GM19240 (cell line): ENCODE measurements at regions not wholly inside any gene's neighbourhood (a gene's known extent, or its start where the extent isn't known, plus 50 kb on each side); places are given as distances from the start of the nearest gene placed in this dataset.

Source experiments
- DNase-seq: peaks from one replicate; pipeline ENCODE4 v3.0.0; 2011; ENCODE audit warnings: low spot score; ENCODE audit not compliant: insufficient read length

DNA sequence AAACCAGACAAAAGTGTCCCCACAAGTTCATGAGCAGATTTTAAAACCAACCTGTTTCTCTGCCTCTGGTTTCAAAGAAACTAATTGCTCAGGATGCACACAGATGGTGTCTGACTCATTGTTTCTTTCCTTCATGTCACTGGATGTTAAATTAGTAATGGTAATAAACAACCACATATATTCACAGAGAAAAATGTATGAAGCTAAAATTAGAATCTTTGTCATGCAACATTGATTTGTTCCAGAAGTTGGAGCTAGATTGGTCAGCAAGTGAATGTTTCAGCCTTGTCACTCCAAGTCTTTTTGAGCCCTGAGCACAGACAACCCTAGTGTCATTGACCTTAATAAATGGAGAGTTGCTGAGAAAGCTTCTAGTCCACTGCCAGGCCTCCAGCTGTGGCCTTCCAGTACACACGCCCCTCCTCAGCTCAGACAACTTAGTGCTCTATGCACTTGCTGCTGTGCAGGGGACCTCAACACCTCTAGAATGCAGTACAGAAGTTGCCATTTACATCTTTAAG is 175.9 kb downstream of the CCDC71L start:
- no peak for DNase-seq

DNA sequence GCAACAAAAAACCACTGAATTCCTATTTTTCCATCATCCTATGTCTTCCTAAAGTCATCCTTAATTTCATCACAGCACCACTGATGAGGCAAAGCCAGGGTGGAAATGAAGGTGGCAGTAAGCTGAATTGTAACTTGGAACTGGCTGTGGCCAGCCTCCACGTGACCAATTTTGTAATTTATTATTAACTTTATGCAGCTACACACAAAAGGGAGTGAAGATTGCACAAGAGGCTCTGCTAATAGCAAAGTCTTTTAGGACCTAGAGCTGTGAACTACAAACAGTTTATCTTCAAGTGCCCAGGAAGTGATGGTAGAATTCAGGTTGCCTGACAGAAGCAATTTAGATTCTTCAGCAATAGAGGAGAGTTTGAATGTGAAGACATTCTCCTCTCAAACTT is 176.4 kb downstream of the CCDC71L start:
- no peak for DNase-seq

DNA sequence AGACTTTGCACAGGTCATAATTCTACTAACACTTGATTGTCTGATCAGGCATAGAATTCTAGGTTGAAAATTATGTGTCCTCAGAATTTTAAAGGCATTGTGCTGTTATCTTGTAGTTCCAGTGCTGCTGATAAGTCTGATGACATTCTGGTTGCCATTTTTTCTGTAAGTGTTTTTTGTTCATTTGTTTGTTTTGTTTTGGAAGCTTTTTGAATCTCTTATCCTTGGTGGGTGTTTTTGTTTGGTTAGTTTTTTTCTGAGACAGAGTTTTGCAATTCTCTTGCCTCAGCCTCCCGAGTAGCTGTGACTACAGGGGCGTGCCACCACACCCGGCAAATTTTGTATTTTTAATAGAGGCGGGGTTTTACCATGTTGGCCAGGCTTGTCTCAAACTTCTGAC is 178.9 kb downstream of the CCDC71L start:
- DNase-seq = no peak

DNA sequence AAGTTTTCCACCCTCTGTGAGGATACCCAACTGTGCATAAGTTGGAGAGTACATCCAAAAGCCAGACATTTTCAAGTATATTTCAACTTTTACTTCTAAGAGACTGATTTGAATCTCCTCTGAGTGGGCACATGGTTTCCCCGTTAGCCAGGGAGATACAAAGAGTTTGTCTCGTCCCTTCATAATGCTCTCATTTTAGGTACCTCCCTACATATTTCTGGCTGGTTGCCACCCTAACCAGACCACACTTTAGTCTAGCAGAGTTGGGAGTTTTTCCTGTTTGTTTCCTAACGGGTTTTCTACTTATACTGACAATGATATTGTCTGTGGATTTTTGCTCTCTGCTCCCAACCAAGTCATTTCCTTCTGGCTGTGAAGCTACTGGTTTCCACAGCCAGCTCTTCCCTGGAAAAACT is 180.3 kb downstream of the CCDC71L start:
- DNase-seq = no peak

DNA sequence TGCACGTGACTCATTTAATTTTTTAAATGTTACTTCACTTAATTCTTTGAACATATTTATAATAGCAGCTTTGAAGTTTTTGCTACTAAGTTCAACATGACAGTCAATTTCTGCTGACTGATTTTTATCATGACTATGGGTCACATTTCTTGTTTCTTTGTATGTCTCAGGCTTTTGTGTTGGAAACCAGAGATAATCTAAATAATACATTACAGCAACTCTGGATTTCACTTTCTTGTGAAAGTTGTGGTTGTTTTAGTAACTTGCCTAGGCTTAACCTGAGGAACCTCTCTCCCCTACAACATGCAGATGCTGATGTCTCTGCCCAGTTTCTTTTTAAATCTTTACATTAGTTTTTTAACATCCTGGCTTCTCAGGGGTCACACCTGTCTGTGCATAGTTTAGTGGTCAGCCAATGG is 180.8 kb downstream of the CCDC71L start:
- no peak for DNase-seq

DNA sequence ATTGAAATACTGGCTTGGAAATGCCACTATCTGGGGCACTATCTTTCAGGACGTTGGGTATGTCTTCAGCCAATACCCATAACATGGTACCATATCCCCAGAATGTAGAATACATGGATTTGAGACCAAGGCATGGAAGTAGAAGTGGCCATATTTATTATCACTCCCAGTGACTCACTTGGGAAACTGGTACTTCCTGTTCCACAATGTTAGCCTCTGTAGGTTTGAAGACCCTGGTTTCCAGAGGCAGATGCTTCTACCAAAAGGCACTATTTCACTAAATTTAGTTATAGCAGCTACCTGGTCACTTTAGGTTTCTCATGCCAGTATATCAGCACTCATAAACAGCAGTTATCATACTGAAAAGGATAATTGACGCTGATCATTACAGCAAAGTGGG is 184.2 kb downstream of the CCDC71L start:
- no peak for DNase-seq

DNA sequence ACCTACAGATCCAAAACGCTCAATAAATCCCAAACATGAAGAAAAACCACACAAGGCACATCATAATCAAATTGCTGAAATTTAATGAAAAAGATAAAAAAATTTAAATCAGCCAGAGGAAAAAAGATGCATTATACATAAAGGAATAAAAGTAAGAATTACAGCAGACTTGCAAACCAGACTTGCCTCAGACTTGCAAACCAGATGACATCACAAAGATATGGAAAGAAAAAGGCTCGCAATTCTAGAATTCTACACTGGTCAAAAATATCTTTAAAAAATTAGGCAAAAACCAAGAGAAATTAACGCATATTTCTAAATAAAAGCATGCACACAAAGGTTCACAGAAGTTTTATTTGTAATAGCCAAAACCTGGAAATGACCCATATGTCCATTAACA is 188.0 kb upstream of the NAMPT start:
- DNase-seq = no peak

DNA sequence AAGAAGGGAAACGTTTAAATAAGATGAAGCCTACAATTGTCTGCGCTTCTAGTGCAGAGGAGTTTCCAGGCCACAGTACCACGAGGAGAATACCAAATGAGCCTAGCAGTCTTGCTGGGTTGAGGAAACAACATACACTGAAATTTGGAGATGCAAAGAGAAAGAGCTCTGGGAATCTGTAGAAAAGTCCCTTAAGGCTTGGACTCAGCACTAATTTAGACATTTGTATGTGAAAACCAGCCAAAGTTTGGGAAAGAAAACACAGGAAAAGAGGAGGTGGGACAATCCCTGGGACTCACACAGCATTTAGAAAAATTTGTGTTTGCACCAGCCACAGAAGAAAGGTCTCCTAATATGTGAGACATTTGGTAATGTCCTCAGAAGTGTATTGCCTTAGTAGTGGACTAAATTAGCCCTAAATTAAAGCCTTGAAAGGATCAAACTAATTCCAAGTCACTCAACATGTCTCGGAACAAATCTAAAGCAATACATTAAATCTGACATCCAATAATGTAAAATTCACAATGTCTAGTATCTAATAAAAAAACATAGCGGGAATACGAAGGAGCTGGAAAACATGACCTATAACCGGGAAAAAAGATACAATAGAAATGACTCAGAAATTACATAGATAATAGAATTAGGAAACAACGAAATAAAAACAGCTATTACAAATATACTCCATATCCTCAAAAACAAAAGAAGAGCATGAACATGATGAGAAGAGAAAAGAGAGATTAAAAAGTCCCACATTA is 187.1 kb upstream of the NAMPT start:
- DNase-seq = no peak

DNA sequence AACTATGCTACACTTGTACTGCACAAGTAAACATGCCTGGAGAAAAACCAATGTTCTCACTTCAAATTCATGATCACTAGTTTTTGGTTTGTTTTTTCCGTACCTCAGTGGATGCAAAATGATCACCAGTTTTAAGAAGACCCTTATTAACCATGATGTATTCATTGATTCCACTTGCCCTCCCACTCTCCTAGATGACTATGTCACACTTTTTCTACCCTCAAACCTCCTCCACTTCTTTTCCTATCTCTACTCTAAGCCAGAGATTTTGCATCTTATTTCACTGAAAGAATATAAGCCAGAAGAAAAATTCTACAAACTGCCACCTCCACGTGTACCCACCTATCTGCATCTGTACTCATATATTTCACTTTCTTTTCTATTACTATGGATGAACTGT is 186.2 kb upstream of the NAMPT start:
- no peak for DNase-seq

DNA sequence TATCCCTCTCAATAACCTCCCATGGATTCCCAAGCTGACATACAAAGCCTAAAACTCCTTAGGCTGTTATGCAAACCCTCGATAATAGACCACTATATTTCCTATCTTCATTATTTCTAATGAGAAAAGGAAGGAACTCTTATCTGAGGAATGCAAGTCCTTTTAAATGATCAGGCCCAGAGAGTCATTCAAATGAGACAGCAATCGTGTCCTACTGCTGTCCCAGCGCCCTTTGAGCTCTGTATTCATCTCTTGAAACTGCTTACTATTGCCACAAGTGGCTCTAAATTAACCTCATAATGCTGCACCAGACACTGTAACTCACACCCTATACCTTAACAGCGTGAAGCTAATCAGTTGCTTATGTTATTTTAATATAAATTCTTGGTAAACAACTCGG is 182.1 kb upstream of the NAMPT start:
- no peak for DNase-seq

DNA sequence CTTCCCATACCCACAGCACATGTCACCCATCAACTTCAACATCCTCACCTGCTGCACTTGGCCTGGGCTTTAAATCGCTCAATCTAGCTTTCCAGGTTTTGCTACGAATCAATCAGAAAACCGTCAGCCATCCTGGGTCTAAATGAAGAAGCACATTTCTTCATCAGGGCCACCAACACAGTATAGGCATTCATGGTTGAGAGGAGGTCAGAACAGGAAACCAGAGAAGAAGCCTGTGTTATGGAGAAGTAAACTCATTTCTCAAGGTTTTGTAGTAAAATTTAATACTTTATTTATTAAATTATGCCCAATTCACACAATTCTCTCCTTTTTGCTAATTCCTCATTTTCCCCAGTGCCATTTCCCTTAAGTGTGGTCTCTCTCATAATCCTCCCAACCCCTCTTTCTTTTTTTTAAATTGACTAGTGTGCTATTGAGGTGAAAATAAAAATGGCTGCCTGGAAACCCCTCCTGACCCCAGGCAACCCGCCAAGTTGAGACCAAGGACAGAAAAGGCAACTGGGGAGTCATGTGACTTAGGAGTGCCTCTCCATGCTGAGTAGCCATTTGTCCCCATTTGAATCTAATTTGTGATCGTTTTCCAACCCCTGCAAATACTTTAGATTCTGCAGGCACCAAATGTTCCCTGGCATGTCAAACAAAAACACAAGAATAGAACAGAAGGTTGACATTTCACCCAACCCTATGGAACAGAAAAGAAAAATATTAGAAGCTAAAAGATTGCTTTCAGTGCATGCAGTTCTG is 181.1 kb upstream of the NAMPT start:
- no peak for DNase-seq

DNA sequence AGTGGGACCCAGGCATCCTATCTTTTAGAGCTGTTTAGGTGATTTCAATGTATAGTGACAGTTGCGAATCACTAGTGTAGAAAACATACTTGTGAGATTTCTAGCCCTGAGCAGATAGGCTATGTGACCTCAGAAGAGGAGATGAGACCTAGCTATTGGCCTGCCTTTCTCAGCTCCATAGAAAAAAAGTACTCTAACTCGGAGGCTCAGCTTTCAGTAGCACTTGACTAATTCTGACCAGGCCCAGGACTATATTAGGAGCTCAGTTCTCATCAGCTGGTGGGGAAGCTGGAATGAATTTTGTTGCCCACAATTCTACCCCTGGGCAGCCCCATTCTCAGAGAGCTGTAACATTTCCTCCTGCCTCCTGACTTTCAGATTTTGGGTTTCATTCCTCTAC is 179.9 kb upstream of the NAMPT start:
- DNase-seq = no peak

DNA sequence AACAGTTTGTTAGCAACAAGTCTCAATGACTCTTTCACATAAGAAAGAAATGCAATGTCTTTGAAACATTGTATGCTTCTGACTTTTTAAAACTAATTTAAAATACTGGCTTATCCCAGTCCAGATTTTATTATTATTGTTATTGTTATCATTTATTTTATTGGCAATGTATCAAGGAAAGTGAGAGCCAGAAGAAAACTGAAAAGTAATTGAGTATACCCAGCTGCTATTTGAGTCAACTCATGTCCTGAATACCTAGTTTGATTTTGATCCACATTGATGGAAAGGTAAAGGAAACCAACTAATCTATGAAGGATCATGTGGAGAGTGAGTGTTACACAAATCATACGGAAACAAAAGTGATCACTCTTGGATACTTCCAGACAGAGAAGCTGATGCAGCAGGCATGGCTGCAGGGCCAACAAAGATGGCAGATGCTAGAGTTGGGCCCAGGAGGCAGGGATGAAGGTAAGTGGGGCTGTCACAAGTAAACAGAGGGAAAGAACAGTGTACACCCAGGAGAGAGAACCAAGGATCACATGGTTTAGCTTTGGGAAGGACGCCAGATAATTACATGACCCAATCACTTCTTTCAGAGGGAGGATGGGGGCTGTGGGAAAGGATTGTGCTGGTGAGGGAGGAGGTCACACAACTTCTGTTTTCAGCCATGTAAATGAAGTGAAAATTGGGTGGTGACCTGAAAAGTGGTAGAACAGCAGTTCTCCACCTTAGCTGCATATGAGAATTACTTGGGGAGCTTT is 179.2 kb upstream of the NAMPT start:
- no peak for DNase-seq

DNA sequence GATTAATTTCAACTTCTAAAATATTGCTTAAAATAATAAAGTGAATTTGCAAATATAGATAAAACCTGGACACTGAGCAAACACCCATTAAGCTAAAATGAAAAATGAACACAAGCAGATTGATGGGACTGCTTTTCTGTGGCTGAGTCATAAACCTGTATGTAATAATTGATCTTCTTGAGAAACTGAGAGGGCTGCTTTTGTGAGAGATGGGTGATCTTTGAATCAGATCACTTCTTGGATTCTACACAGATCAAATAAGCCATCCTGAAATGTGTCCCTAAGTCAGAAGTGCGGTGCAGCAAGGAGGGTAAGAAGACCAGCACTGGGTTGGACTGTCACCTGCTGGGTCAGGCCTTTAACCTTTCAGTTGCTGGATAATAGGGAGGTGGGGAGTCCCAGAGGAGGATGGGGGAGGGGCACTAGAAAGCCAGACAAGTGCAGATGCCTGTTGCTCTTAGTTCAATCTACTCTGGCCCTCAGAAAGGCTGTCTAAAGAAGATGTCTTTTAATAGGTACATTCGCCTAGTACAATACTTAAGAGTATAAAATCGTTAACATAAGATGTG is 178.2 kb upstream of the NAMPT start:
- DNase-seq = no peak

DNA sequence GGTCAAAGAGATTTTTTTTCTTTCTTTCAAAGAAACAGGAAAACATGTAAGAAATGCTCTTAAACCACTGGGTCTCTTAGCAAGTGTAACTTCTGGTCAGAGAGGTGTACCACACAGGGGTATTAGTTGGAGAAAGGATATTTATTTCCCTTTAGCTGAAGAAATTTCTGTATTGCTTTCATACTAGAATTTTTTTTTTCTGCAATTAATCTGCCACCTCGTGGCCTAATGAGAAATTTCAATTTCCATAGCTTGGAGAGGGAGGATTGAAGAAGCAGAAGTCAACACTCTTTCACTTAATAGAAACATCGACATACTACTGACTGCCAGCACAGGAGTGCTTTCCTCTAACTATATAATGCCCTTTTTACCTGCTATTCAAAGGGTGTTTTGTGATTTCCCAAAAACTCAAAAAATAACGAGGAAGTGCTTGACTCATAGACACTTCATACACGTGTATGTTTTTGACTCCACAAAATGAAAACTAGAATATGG is 177.6 kb upstream of the NAMPT start:
- no peak for DNase-seq

DNA sequence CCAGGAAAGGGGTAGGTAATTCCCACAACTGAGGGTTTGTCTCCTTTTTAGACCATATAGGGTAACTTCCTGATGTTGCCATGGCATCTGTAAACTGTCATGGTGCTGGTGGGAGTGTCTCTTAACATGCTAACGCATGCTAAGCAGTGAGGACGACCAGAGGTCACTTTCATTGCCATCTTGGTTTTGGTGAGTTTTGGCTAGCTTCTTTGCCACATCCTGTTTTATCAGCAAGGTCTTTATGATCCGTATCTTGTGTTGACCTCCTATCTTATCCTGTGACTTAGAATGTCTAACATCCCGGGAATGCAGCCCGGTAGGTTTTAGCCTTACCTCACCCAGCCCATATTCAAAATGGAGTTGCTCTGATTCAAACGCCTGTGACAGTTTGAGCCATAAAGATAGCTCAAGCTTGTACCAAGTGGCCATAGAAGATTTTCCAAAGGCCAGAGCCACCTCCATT is 176.0 kb upstream of the NAMPT start:
- DNase-seq = no peak

DNA sequence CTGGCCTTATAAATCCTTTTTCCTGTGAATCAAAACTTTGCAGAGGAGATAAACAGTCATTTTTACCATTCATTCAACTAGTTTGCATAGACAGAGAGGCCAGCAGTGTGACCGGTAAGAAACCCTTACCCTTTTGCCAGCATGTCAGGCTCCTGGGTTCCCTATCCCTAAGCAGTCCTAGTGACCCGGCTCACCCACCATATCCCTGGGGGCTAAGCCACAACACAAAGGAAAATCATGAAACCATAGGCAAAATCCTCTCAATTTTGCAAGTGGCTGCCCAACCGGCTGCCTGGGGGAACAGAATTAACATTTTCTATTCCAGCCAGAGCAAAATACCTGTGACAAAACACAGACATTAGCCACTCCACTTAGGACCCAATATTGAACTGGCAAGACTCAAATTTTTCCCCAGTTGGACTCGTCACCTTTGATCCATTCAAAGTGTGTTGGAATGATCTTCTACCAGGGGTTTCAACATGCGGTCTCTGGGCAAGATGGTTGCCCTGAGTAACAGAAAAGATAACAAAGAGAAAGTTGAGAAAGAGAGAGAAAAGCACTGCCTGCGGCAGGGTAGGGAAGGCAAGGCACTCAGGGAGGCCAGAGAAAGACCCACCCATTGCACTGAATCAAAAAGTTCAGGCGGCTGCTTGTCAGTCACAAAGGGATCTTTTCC is 174.8 kb upstream of the NAMPT start:
- no peak for DNase-seq

DNA sequence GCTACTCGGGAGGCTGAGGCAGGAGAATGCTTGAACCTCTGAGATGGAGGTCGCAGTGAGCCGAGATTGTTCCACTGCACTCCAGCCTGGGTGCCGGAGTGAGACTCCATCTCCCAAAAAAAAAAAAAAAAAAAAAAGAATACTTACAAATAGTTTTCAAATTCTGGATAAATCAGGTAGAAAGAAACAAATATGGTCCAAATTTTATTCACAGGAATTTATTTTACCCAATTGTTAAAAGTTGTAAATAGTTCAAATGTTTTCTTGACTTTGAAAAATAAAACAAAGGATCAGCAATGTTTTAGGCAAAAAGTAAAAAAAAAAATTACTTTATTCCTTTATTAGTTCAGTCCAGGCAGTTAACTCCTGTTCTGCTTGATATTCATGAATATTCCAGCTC is 172.9 kb upstream of the NAMPT start:
- DNase-seq = no peak

DNA sequence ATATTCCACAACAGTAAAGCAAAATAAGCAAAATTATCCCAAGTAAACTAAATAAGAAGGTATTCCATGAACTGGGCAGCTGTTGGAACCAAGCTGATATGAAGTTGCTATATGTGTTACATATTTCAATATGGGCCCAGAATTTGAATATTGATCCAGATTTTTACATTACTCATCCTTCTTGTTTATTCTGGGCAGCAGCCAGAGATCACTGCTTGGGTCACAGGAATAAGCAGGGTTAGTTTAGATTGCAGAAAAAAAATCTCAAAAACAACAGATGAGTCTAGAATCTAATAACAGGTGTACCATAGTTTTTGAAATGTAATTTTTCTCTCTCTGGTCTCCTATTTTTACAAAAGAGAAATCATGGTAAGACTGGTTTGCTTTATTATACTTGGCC is 171.5 kb upstream of the NAMPT start:
- no peak for DNase-seq

DNA sequence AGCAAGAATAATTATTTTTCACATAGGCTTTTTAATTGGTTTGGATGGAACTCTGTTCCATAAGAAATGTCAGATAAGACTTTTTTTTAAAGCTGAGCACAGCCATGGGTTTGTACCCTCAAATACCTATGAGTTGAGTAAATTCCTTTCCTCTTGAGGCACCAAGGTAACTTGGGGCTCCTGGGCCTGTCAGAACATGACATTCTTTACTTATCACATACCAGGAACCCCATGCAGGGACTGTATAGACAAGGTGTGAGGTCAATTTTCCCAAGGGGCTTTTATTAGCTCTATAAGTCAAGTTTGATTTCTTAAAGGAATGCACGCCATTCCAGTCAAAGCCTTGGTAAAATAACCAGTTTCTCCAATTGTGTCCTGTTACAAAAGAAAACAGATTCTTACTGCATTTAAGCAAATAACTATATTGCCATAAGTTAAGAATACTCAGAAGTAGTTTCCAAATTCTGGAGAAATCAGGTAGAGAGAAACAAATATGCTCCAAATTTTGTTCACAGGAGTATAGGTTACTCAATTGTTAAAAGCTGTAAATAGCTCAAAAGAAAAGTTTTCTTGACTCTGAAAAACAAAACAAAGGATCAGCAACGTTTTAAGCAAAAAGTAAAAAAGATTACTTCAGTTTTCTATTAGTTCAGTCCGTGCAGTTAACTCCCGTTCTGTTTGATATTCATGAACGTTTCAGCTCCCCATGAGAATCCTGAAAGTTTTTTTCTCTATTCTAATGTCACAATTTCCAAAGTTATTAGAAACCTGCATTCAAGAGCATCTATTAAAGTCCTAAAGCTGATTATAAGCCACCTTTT is 167.5 kb upstream of the NAMPT start:
- no peak for DNase-seq
